MM.1S (cell line): ENCODE measurements at regions not wholly inside any gene's neighbourhood (a gene's known extent, or its start where the extent isn't known, plus 50 kb on each side); places are given as distances from the start of the nearest gene placed in this dataset.
"Not testable (repeated sequence)": the region's sequence is repeated elsewhere in the genome, so short reads cannot be mapped to it uniquely, and the experiment has no call there.

ENCODE experiments used
- CTCF ChIP-seq: fragments of 300-600 bp; sonication (generic); IDR thresholded peaks from 2 replicates; pipeline ENCODE4 v1.5.1; 2016; ENCODE audit warnings: antibody characterized with exemption, low read length, mixed read lengths
- EZH2 ChIP-seq: fragments of 300-600 bp; sonication (generic); optimal IDR thresholded peaks from 2 replicates; pipeline ENCODE3; 2017; ENCODE audit warnings: low read depth, mild to moderate bottlenecking, antibody characterized with exemption, low read length, mixed read lengths
- EZH2phosphoT487 ChIP-seq: fragments of 300-600 bp; sonication (generic); IDR thresholded peaks from 2 replicates; pipeline ENCODE4 v1.6.1; 2018; ENCODE audit warnings: antibody characterized with exemption, low read length

DNA sequence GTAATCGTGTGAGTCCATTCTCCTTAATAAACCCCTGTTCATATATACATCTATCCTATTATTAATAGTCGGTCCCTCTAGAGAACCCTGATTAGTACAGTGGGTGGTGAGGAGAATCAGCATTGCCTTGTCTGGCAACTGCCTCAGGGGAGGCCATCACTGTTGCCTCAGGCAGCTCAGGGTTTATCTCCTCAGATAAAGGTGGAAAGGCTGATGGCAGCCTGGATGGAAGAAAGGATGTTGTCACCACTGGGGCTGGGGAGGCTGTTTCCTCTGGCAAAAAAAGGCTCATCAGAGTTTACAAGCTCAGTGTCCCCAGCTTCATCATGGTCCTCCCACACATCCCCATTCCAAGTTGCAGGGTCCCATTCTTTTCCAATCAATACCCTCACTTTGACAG is 137.1 kb downstream of the TMX1 start:
- not testable (repeated sequence) for TF ChIP-seq EZH2phosphoT487, CTCF, EZH2
